K562 (cell line): ENCODE measurements at regions not wholly inside any gene's neighbourhood (a gene's known extent, or its start where the extent isn't known, plus 50 kb on each side); places are given as distances from the start of the nearest gene placed in this dataset.

ENCODE experiments used
- FOXP4 ChIP-seq: sonication (generic); formaldehyde crosslinking; IDR thresholded peaks from 2 replicates; pipeline ENCODE4 v1.8.0; 2022; ENCODE audit warnings: mild to moderate bottlenecking, missing genetic modification reagents, borderline replicate concordance
- HINFP ChIP-seq: fragments of 450-650 bp; conservative IDR thresholded peaks from 2 replicates; pipeline ENCODE4 v1.6.1; 2016; ENCODE audit warnings: missing genetic modification characterization, low read depth, mild to moderate bottlenecking, control low read depth, missing compliant biosample characterization
- HMBOX1 ChIP-seq: sonication (generic); IDR thresholded peaks from 2 replicates; pipeline ENCODE4 v1.6.1; 2016
- HNRNPUL1 ChIP-seq: fragments of 200-400 bp; formaldehyde crosslinking; IDR thresholded peaks from 2 replicates; pipeline ENCODE4 v1.6.1; 2017; ENCODE audit warnings: low read length
- MAFF ChIP-seq: IDR thresholded peaks from 2 replicates; pipeline ENCODE4 v1.6.1; 2012; ENCODE audit warnings: low read length, improper control_type of control experiment
- ZBTB43 ChIP-seq: sonication (generic); formaldehyde crosslinking; IDR thresholded peaks from 2 replicates; pipeline ENCODE4 v1.8.0; 2023; ENCODE audit warnings: mild to moderate bottlenecking, missing genetic modification reagents
- ZFP36 ChIP-seq: fragments of 150-350 bp; IDR thresholded peaks from 2 replicates; pipeline ENCODE4 v1.6.1; 2018; ENCODE audit warnings: low read length, low read depth; ENCODE audit not compliant: partially characterized antibody
- ZNF263 ChIP-seq: sonication (generic); formaldehyde crosslinking; IDR thresholded peaks from 2 replicates; pipeline ENCODE4 v1.8.0; 2022; ENCODE audit warnings: mild to moderate bottlenecking, missing genetic modification reagents, borderline replicate concordance
- ZNF398 ChIP-seq: fragments of 250-450 bp; sonication (Bioruptor Pico); IDR thresholded peaks from 2 replicates; pipeline ENCODE4 v1.8.0; 2021; ENCODE audit warnings: moderate library complexity, mild to moderate bottlenecking, inconsistent platforms
- ZNF830 ChIP-seq: fragments of 250-450 bp; sonication (Bioruptor Pico); IDR thresholded peaks from 2 replicates; pipeline ENCODE4 v1.5.0; 2021; ENCODE audit warnings: mild to moderate bottlenecking

- no peak for TF ChIP-seq ZBTB43 (CRISPR knock-in tag)
- no peak for TF ChIP-seq ZNF830 (CRISPR knock-in tag)
- TF ChIP-seq MAFF: no peak
- no peak for TF ChIP-seq HINFP (tag)
- no peak for TF ChIP-seq ZFP36
- TF ChIP-seq ZNF398 (CRISPR knock-in tag): no peak
- TF ChIP-seq HNRNPUL1: no peak
- TF ChIP-seq FOXP4 (CRISPR knock-in tag): no peak
- TF ChIP-seq HMBOX1: peak; percentile 56
- TF ChIP-seq ZNF263 (CRISPR knock-in tag): peak; percentile 60; the same call in 1 of the 2 replicates
Measured at GRCh38 chr3:193928354-193929209, 207.4 kb upstream of the HES1 start (continued).
